CD4-positive, alpha-beta T cell (primary cell): ENCODE measurements at regions not wholly inside any gene's neighbourhood (a gene's known extent, or its start where the extent isn't known, plus 50 kb on each side); places are given as distances from the start of the nearest gene placed in this dataset.

Source experiments
- ATAC-seq: fragments of 200-7000 bp; cut with Tn5 transposase; one replicate; pipeline ENCODE4 v1.10.0; 2022; ENCODE audit warnings: mild to moderate bottlenecking; ENCODE audit not compliant: poor library complexity
- CTCF ChIA-PET: fragments of 350-600 bp; sonication (Branson Sonifier 250); formaldehyde crosslinking; loops from one replicate; lab custom pipeline; 2021; ENCODE audit warnings: antibody characterized with exemption, inconsistent platforms; lab: Charles Lee
- POLR2A ChIA-PET: fragments of 350-600 bp; sonication (Branson Sonifier 250); formaldehyde crosslinking; loops from one replicate; lab custom pipeline; 2021; ENCODE audit warnings: antibody characterized with exemption, inconsistent platforms; lab: Charles Lee
- DNase-seq, 14 experiments: peaks; one replicate each; pipeline ENCODE4 v3.0.0-alpha.2; 2013 to 2020; ENCODE audit warnings: mixed read lengths in 2 of 14
- H3K27ac ChIP-seq, 2 donors: one replicate each; pipeline versions ENCODE4 v1.5.1 to v1.7.0; 2013; ENCODE audit warnings: low read length in 2 of 2, low read depth in 1 of 2, mild to moderate bottlenecking in 1 of 2
- H3K27me3 ChIP-seq, 2 experiments: 1 replicate in 1 of 2; 2 replicates in 1 of 2; pipeline versions ENCODE4 v1.6.1 to v1.7.0; 2013; ENCODE audit warnings: low read length in 2 of 2, control low read depth in 1 of 2, mild to moderate bottlenecking in 1 of 2, moderate library complexity in 1 of 2; ENCODE audit not compliant: insufficient read depth in 2 of 2, control insufficient read depth in 1 of 2
- H3K36me3 ChIP-seq: one replicate; pipeline ENCODE4 v1.6.1; 2013; ENCODE audit warnings: low read length, control low read depth; ENCODE audit not compliant: insufficient read depth
- H3K4me1 ChIP-seq: one replicate; pipeline ENCODE4 v1.6.1; 2013; ENCODE audit warnings: low read length, control low read depth; ENCODE audit not compliant: insufficient read depth
- H3K4me3 ChIP-seq: one replicate; pipeline ENCODE4 v1.5.1; 2013; ENCODE audit warnings: mild to moderate bottlenecking, low read length, moderate library complexity
- H3K9me3 ChIP-seq, 2 experiments: 1 replicate in 1 of 2; 2 replicates in 1 of 2; pipeline versions ENCODE4 v1.6.1 to v1.7.0; 2013; ENCODE audit warnings: low read length in 2 of 2, mild to moderate bottlenecking in 2 of 2, control low read depth in 1 of 2, moderate library complexity in 1 of 2; ENCODE audit not compliant: control insufficient read depth in 1 of 2, insufficient read depth in 1 of 2
- H3K27ac Mint-ChIP-seq: one replicate; pipeline ENCODE4 v1.8.0; 2020; ENCODE audit warnings: mixed read lengths
- H3K27me3 Mint-ChIP-seq: one replicate; pipeline ENCODE4 v1.8.0; 2021; ENCODE audit warnings: mixed read lengths
- H3K36me3 Mint-ChIP-seq: one replicate; pipeline ENCODE4 v1.8.0; 2021; ENCODE audit warnings: low read depth, mixed read lengths
- H3K4me1 Mint-ChIP-seq: one replicate; pipeline ENCODE4 v1.8.0; 2021; ENCODE audit warnings: low read depth, mixed read lengths
- H3K4me3 Mint-ChIP-seq: one replicate; pipeline ENCODE4 v1.8.0; 2020; ENCODE audit warnings: mild to moderate bottlenecking, mixed read lengths
- H3K9me3 Mint-ChIP-seq: one replicate; pipeline ENCODE4 v1.8.0; 2020; ENCODE audit warnings: mixed read lengths
- intact Hi-C, 2 experiments: fragments of 100-400 bp; cut with DNase I in 1 of 2; cut with micrococcal nuclease in 1 of 2; formaldehyde crosslinking; loops; one replicate each; pipeline versions ENCODE4 v1.15.1 to v1.9.0; 2023 to 2025; cut with DNase I, micrococcal nuclease
- TF ChIP-seq, protein P1 (sequence below): fragments of 200-600 bp; IDR thresholded peaks from one replicate; pipeline ENCODE4 v1.8.0; 2022; ENCODE audit warnings: antibody characterized with exemption, mild to moderate bottlenecking

DNA sequence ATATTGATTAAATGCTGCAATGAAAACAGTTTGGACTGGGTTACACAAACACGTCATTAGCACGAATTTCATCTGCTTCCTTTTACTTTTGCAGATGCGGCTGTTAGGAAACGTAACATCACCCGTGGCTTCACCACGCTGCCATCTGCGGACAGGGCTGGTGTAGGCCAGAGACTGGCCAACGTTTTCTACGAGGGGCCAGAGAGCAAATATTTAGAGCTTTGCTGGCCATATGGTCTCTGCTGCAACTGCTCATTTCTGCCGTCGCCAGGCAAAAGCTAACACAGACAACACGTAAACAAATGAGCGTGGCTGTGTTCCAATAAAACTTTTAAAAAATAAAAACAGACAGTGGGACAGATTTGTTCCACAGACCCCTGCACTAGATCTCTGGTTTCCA is 96.6 kb downstream of the ENGASE start:
- DNase-seq = no peak
- no peak overlapping the region for H3K27ac ChIP-seq
- H3K4me3 Mint-ChIP-seq = no peak overlapping the region
- CTCF ChIA-PET = no interaction called here
- POLR2A ChIA-PET = no interaction called here
- intact Hi-C loops = no loop called here
- no peaks in the 10 kb centered on the region for H3K36me3 ChIP-seq
- H3K27me3 ChIP-seq = no peaks in the 10 kb centered on the region
- H3K4me3 ChIP-seq = no peak overlapping the region
- no peaks in the 10 kb centered on the region for H3K27me3 Mint-ChIP-seq
- H3K9me3 ChIP-seq = peaks cover 0 to 5% of the 10 kb centered on the region in 2 experiments
- H3K4me1 ChIP-seq = no peaks in the 10 kb centered on the region
- ATAC-seq = no peak
- TF ChIP-seq, protein P1, sequence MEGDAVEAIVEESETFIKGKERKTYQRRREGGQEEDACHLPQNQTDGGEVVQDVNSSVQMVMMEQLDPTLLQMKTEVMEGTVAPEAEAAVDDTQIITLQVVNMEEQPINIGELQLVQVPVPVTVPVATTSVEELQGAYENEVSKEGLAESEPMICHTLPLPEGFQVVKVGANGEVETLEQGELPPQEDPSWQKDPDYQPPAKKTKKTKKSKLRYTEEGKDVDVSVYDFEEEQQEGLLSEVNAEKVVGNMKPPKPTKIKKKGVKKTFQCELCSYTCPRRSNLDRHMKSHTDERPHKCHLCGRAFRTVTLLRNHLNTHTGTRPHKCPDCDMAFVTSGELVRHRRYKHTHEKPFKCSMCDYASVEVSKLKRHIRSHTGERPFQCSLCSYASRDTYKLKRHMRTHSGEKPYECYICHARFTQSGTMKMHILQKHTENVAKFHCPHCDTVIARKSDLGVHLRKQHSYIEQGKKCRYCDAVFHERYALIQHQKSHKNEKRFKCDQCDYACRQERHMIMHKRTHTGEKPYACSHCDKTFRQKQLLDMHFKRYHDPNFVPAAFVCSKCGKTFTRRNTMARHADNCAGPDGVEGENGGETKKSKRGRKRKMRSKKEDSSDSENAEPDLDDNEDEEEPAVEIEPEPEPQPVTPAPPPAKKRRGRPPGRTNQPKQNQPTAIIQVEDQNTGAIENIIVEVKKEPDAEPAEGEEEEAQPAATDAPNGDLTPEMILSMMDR = no peak
- H3K9me3 Mint-ChIP-seq = no peaks in the 10 kb centered on the region
- H3K27ac Mint-ChIP-seq = no peak overlapping the region
- H3K4me1 Mint-ChIP-seq = no peaks in the 10 kb centered on the region
- H3K36me3 Mint-ChIP-seq = no peaks in the 10 kb centered on the region

DNA sequence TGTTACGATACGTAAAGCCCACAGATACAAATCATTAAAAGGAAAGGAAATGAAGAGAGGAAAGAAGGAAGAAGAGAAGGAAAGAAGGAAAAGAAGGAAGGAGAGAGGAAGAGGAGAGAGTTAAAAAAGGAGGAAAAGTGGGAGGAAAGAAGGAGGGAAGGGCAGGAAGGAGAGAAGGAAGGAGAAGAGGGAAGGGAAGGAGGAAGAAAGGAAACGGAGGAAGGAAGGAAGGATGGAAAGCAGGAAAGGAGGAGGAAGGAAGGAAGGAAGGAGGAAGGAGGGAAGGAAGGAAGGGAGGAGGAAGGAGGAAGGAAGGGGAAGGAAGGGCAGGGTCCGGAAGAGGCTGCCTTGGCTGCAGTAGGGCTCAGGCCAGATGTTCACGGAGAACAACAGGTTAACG is 95.2 kb downstream of the ENGASE start:
- H3K4me1 Mint-ChIP-seq = no peaks in the 10 kb centered on the region
- intact Hi-C loops = no loop called here
- CTCF ChIA-PET = no interaction called here
- no peak overlapping the region for H3K27ac ChIP-seq
- no peaks in the 10 kb centered on the region for H3K4me1 ChIP-seq
- no peaks in the 10 kb centered on the region for H3K9me3 Mint-ChIP-seq
- no peak for ATAC-seq
- H3K36me3 ChIP-seq = no peaks in the 10 kb centered on the region
- no peak for DNase-seq
- H3K27me3 Mint-ChIP-seq = no peaks in the 10 kb centered on the region
- H3K4me3 ChIP-seq = no peak overlapping the region
- peaks cover 0 to 5% of the 10 kb centered on the region in 2 experiments for H3K9me3 ChIP-seq
- H3K27ac Mint-ChIP-seq = no peak overlapping the region
- no peaks in the 10 kb centered on the region for H3K27me3 ChIP-seq
- POLR2A ChIA-PET = no interaction called here
- H3K36me3 Mint-ChIP-seq = no peaks in the 10 kb centered on the region
- TF ChIP-seq, protein P1 = no peak
- H3K4me3 Mint-ChIP-seq = no peak overlapping the region

DNA sequence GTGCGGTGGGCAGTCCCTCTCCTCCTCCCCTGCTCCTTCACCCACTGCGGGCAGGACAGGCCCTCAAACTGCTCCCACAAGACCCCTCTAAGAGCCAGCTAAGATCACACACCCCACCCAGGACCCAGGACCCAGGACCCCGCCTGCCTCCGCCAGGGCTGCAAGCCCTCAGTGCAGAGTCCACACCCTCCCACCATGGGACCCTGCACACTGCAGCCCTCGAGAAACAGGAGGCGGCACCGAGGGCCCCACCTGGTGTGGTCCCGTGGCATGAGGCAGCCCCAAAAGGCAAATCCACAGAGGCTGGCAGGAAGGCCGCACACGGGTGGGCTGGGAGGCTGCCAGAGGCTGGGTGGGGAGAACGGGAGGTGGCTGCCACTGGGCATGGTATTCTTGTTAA is 94.7 kb downstream of the ENGASE start:
- no peak overlapping the region for H3K27ac Mint-ChIP-seq
- CTCF ChIA-PET = no interaction called here
- TF ChIP-seq, protein P1 = no peak
- POLR2A ChIA-PET = no interaction called here
- intact Hi-C loops = no loop called here
- DNase-seq (no peak), ATAC-seq (no peak)
- no peak overlapping the region for H3K4me3 ChIP-seq
- H3K9me3 Mint-ChIP-seq = no peaks in the 10 kb centered on the region
- H3K36me3 Mint-ChIP-seq = no peaks in the 10 kb centered on the region
- no peaks in the 10 kb centered on the region for H3K4me1 ChIP-seq
- H3K27ac ChIP-seq = no peak overlapping the region
- no peaks in the 10 kb centered on the region for H3K27me3 Mint-ChIP-seq
- H3K4me1 Mint-ChIP-seq = no peaks in the 10 kb centered on the region
- no peak overlapping the region for H3K4me3 Mint-ChIP-seq
- H3K27me3 ChIP-seq = no peaks in the 10 kb centered on the region
- H3K9me3 ChIP-seq = peaks cover 0 to 5% of the 10 kb centered on the region in 2 experiments
- H3K36me3 ChIP-seq = no peaks in the 10 kb centered on the region
